Embryonic facial prominence (tissue), 1 donor: ENCODE measurements at regions not wholly inside any gene's neighbourhood (a gene's known extent, or its start where the extent isn't known, plus 50 kb on each side); places are given as distances from the start of the nearest gene placed in this dataset.

Experiments
- DNase-seq: peaks from one replicate; pipeline ENCODE4 v3.0.0-alpha.2; 2016; ENCODE audit errors: extremely low spot score

GRCh38 chr1:163877016-163877415 lies 555.3 kb downstream of the NUF2 start:
- DNase-seq: no peak

DNA sequence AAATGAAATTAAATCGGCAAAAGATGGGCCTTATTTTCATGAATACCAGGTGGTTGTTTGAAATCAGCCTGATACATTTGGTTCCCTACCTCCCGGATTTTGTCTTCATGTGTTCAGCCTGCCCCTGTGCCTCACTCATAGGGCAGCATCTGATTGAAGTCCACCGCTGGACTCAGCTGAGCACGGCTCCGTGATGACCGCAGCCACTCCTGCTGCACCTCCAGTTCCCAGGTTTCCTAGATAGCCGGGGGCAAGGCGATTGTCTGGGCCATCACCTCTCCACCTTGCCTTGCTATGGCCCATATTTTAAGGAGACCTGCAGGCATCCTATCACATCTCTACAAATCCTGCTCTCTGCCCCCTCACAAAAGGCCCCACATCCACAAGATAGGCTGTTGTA lies 563.8 kb downstream of the NUF2 start:
- no peak for DNase-seq

DNA sequence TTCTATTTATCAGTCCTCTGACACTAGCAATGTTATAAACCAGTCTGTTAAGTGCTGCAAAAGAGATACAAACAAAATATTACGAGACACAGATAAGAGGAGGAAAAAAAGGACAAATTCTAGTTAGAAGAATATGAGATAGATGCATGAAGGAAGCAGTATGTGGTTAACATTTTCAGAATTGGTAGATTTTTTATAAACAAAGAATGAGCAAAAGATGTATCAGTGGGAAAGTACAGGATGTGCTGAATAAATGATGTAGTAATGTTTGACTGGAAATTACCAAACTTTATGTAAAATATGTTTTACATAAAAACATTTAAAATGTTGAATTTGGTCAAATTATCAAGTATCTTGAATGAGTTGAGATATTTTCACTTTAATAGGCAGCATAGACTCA lies 574.2 kb downstream of the NUF2 start:
- no peak for DNase-seq

DNA sequence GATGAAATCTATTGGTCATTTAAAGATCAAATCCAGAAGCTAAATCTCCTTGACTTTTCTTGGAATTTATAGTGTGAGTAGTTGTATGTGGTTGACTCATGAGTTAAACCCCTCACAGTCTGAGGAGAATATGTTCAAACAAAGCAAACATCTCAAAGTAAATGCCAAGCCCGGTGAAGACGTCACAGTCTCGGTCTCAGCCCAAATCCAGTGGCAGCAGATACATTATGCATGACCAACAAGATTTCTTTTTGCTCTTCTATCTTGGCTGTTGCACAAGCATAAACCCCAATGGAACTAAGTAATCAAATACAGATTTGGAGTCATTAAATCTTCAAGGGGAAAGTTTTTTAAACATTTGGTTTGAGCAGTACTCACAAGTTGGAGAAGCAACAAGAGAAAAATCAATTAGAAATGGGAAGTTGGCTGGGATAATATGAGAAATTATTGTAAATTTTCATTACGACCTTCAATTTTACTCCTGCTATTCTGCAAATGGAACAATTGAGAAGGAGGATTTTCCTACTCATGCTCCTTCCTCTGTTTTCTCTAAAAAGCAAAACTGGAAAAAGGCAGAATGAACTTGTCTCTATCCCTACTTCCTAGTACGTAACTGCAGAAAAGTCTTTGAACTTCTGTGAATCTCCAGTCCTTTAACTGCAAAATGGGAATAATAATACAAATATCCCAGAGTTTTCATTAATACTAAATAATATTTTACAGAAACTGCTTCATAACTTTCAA lies 575.8 kb downstream of the NUF2 start:
- no peak for DNase-seq

DNA sequence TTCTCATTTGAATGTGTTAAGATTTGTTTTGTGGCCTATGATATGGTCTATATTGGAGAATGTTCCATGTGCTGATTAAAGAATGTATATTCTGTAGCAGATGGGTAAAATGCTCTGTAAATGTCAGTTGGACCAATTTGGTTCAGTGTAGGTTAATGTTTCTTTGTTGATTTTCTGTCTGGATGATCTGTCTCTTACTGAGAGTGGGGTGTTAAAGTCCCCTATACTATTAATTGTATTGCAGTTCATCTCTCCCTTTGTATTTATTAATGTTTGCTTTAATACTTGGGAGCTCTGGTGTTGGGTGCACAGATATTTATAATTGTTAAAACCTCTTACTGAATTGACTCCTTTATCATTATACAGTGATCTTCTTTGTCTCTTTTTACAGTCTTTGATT lies 584.5 kb downstream of the NUF2 start:
- DNase-seq: no peak

DNA sequence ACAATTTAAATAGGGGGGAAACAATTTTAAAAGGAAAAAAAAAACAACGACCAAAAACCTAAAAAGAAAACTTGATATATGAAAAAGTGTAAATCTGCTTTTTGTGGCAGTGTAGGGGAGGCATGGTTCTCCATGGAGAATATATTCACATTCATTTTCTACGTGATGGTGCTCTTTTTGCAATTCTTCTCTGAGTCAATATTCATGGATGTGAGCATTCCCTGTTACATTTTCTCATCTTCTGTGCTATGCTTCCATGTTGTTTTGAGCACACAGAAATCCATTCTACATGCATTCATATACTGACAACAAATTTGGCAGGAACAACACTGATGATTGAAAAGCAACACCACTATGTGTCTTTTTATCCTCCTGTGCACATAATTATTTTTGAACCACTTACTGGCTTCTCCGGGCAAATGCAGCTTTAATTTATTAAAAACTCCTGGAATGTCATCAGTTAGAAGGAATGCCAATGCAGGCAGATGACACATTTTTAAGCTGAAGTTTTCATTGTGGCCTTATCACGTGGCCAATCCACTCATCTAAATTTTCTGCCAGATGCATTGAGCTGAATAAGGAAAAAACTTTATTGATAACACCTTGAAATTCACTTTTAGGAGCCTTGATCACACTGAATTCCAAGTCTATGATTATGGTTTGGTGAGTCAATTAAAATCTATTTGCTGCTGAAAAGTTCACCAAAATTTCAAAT lies 590.6 kb downstream of the NUF2 start:
- no peak for DNase-seq

DNA sequence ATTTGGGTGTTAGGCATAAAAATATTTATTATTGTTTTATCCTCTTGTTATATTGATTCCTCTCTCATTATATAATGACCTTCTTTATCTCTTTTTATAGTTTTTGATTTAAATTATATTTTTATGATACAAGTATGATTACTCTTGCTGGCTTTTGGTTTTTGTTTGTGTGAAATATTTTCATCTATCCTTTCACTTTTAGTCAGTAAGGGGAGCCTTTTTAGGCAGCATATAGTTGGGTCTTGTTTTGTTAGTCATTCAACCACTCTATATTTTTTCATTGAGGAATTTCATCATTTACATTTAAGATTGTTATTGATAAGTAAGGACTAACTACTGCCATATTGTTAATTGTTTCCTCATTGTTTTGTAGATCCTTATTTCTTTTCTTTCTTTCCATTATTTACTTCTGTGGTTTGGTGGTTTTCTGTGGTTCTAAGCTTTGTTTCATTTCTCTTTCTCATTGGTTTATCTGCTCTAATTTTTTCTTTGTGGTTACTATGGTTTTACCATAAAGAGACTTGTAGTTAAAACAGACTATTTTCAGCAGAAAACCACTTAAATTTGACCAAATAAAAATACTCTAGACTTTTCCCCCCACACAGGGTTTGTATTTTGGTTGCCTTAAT lies 593.1 kb downstream of the NUF2 start:
- no peak for DNase-seq

- DNase-seq: no peak
Measured at GRCh38 chr1:163922743-163923201, 601.0 kb downstream of the NUF2 start.

- DNase-seq: no peak
Measured at GRCh38 chr1:163924041-163924440, 602.3 kb downstream of the NUF2 start.

- no peak for DNase-seq
Measured at GRCh38 chr1:163927493-163927892, 605.7 kb downstream of the NUF2 start.

GRCh38 chr1:163928069-163928468 lies 606.3 kb downstream of the NUF2 start:
- no peak for DNase-seq

- no peak for DNase-seq
Measured at GRCh38 chr1:163928651-163929050, 606.9 kb downstream of the NUF2 start.

- no peak for DNase-seq
Measured at GRCh38 chr1:163932901-163933300, 611.1 kb downstream of the NUF2 start.

GRCh38 chr1:163933437-163933836 lies 611.7 kb downstream of the NUF2 start:
- DNase-seq: no peak

- DNase-seq: no peak
Measured at GRCh38 chr1:163935738-163936374, 614.1 kb downstream of the NUF2 start.

GRCh38 chr1:163959622-163960021 lies 599.4 kb upstream of the PBX1 start:
- no peak for DNase-seq

DNA sequence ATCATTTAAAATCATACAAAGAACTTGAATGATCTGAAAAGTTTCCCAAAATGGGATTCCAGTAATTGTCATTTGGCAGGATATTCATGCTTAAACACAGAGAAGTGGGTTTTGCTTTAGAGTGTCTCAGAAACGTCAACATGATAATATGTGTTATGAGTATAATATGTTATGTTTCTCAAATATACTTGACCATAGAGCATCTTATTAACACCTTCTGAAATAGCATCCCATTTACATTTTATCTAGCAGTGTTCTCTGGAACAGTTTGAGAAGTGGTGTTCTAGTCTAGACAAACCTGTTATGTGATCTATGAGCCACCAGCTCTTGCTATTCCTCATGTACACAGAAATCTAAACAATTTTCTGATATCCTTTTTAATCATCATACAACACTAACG lies 588.8 kb upstream of the PBX1 start:
- no peak for DNase-seq

DNA sequence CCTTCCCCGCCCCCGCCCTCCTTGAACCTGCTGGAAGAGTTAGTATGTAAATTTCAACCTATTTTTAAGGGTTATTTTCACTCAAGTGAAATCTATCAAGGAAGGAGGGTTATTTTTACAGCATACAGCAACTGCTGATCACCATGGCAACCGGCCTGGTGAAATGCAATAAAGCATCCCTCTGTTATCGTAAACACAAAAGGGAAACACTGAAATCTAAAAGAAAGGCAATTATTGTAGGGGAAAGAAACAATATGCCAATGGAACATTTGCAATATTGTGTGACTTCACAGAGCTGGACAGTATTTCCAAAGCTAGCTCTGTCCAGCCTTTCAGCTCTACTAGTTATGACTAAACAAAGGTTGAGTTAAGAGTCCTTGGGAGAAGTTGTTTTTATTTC lies 588.3 kb upstream of the PBX1 start:
- no peak for DNase-seq

DNA sequence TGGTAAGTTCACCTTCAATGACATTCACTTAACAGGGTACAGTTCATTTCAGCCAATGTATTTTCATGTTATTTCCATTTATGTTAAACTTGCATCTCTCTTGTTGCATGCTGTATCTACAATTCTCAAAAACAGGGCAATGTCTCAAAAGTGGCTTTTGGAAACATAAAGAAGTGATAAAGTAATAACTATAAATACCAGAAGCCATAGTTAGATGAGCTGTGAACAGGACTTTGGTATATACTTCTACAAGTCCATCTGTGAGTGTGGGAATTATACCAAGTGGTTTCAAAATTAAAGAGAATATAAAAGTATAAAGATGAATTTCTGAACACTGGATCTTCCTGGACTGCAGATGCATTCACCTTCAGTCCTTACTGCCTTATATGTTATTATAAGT lies 585.4 kb upstream of the PBX1 start:
- DNase-seq: no peak

DNA sequence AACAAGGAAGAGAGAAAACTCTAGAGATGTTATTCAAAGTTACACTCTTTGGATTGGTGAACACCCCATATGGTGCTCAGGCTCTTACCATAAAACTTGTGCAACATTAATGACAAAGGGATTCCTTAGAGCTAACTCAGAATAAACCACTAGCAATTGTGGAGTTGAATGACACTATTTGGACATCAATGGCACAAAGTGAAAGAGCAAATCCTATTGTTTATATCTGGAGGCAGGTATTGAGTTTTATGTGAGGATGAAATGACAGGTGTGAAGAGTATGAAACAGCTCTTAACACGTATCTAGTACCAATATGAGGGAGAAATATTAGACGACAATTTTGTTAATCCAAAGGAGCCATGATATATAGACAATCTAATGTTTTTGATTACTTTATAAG lies 584.9 kb upstream of the PBX1 start:
- no peak for DNase-seq

DNA sequence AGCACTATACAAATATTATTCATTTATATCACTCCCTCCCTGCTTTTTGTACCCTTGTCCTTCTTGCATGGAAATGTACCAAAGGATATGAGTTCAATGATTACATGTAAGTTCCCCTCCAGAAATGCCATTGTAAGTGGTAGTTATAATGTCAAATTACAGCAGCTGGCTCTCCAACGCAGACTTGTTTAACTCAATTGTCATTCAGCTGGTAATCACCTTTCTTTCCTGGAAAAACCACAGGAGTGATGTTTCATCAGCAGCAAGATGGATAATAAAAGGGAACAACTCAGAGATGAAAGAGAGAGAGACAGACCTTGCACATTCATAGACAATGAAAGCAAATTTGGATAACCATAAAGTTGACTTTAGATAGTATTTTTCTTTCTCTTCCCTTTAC lies 578.6 kb upstream of the PBX1 start:
- DNase-seq: no peak

DNA sequence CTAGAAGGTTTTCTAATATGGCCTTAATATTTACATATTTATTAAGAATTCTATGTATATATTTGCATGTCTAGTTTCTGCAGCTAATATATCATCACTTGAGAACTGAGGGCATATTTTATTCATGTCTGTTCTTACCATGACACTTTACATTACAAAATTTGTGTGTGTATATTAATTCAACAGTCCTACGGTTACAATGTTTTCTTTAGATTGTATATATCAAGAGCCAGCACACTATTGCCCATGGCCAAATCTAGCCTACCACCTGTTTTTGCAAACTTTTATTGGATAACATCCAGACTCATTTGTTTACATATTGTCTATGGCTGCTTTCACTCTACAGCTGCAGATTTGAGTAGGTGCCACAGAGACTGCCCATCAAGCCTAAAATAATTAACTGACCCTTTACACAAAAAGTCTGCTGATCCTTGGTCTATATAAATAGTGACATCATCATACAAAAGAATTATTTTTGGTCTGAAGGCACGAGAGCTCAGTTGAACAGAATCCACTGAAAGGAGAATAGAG lies 577.4 kb upstream of the PBX1 start:
- DNase-seq: no peak
